Sigmoid colon (tissue), 4 donors: ENCODE measurements at regions not wholly inside any gene's neighbourhood (a gene's known extent, or its start where the extent isn't known, plus 50 kb on each side); places are given as distances from the start of the nearest gene placed in this dataset.

Experiments
- POLR2A ChIP-seq, 2 donors: fragments of 450-650 bp; IDR thresholded peaks; one replicate each; pipeline ENCODE4 v1.6.1; 2016; ENCODE audit warnings: antibody characterized with exemption in 2 of 2, mild to moderate bottlenecking in 2 of 2, moderate library complexity in 2 of 2
- POLR2AphosphoS5 ChIP-seq, 4 donors: sonication (generic); formaldehyde crosslinking; IDR thresholded peaks; one replicate each; pipeline ENCODE4 v1.6.1; 2017; ENCODE audit warnings: antibody characterized with exemption in 4 of 4
- TF ChIP-seq, protein P1 (sequence below), 4 experiments: fragments of 450-650 bp in 3 of 4; fragments of 200-600 bp in 1 of 4; IDR thresholded peaks; one replicate each; pipeline ENCODE4 v1.5.1; 2016 to 2019; ENCODE audit warnings: antibody characterized with exemption in 4 of 4, mild to moderate bottlenecking in 3 of 4, moderate library complexity in 2 of 4

DNA sequence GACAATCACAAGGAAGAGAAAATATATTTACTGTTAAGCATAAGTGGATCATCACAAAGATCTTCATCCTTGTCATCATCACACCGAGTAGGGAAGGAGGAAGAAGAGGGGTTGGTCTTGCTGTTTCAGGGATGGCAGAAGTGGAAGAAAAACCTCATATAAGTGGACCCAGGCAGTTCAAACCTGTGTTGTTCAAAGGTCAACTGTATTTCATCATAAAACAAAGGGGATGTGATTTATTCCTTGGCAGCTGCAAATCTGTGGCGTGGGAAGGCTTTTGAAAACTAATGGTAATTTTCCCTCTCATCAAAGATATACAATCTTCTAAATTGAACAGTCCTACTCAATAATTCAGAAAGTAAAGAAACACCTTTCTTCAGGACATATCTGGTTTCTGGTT, 129.9 kb upstream of the ABI3BP start:
- TF ChIP-seq POLR2A (IDR thresholded peaks at IDR 0.05) (no peak), POLR2AphosphoS5 (IDR thresholded peaks at IDR 0.05) (no peak)
- TF ChIP-seq, protein P1, sequence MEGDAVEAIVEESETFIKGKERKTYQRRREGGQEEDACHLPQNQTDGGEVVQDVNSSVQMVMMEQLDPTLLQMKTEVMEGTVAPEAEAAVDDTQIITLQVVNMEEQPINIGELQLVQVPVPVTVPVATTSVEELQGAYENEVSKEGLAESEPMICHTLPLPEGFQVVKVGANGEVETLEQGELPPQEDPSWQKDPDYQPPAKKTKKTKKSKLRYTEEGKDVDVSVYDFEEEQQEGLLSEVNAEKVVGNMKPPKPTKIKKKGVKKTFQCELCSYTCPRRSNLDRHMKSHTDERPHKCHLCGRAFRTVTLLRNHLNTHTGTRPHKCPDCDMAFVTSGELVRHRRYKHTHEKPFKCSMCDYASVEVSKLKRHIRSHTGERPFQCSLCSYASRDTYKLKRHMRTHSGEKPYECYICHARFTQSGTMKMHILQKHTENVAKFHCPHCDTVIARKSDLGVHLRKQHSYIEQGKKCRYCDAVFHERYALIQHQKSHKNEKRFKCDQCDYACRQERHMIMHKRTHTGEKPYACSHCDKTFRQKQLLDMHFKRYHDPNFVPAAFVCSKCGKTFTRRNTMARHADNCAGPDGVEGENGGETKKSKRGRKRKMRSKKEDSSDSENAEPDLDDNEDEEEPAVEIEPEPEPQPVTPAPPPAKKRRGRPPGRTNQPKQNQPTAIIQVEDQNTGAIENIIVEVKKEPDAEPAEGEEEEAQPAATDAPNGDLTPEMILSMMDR (IDR thresholded peaks at IDR 0.05), result no peak
